ENCODE measurements at regions not wholly inside any gene's neighbourhood (a gene's known extent, or its start where the extent isn't known, plus 50 kb on each side); places are given as distances from the start of the nearest gene placed in this dataset.
A peak's percentile ranks its signal among the peaks of the same experiment; 100 is the strongest.

- DNase-seq: no peak
These were observed 125.0 kb upstream of the NCAM1 start for GRCh38 chr11:112836256-112836602.

- no peak for DNase-seq
These were observed 123.9 kb upstream of the NCAM1 start for GRCh38 chr11:112837162-112837826.

GRCh38 chr11:112839051-112839450, 122.2 kb upstream of the NCAM1 start:
- DNase-seq: no peak

GRCh38 chr11:112841729-112842128, 119.5 kb upstream of the NCAM1 start:
- no peak for DNase-seq

- DNase-seq: no peak
These were observed 119.1 kb upstream of the NCAM1 start for GRCh38 chr11:112842151-112842550.

- no peak for DNase-seq
These were observed 116.7 kb upstream of the NCAM1 start for GRCh38 chr11:112844517-112844916.

- DNase-seq: no peak
These were observed 113.7 kb upstream of the NCAM1 start for GRCh38 chr11:112847568-112847967.

GRCh38 chr11:112852143-112852866, 108.9 kb upstream of the NCAM1 start:
- DNase-seq: no peak

GRCh38 chr11:112856133-112856532, 105.1 kb upstream of the NCAM1 start:
- DNase-seq: no peak

- no peak for DNase-seq
These were observed 104.6 kb upstream of the NCAM1 start for GRCh38 chr11:112856591-112856990.

- DNase-seq: no peak
These were observed 102.8 kb upstream of the NCAM1 start for GRCh38 chr11:112858289-112859023.

GRCh38 chr11:112859787-112860186, 101.4 kb upstream of the NCAM1 start:
- DNase-seq: no peak

- DNase-seq: no peak
These were observed 99.9 kb upstream of the NCAM1 start for GRCh38 chr11:112861356-112861755.

- no peak for DNase-seq
These were observed 97.9 kb upstream of the NCAM1 start for GRCh38 chr11:112863305-112863704.

- no peak for DNase-seq
These were observed 96.5 kb upstream of the NCAM1 start for GRCh38 chr11:112864672-112865071.

GRCh38 chr11:112871909-112872500, 89.2 kb upstream of the NCAM1 start:
- no peak for DNase-seq

- no peak for DNase-seq
These were observed 86.2 kb upstream of the NCAM1 start for GRCh38 chr11:112874980-112875379.

- no peak for DNase-seq
These were observed 83.6 kb upstream of the NCAM1 start for GRCh38 chr11:112877581-112877980.

- no peak for DNase-seq
These were observed 83.1 kb upstream of the NCAM1 start for GRCh38 chr11:112878033-112878601.

- no peak for DNase-seq
These were observed 80.7 kb upstream of the NCAM1 start for GRCh38 chr11:112880495-112880894.

- DNase-seq: peak; percentile 58 to 77
These were observed 79.8 kb upstream of the NCAM1 start for GRCh38 chr11:112881461-112881860.

- no peak for DNase-seq
These were observed 78.5 kb upstream of the NCAM1 start for GRCh38 chr11:112882494-112883381.
